Inflammatory macrophage treated with lipopolysaccharide for 4 hours (primary cell): ENCODE measurements at regions not wholly inside any gene's neighbourhood (a gene's known extent, or its start where the extent isn't known, plus 50 kb on each side); places are given as distances from the start of the nearest gene placed in this dataset.
"Not testable (repeated sequence)": the region's sequence is repeated elsewhere in the genome, so short reads cannot be mapped to it uniquely, and the experiment has no call there.

Source experiments
- DNase-seq: peaks from one replicate; pipeline ENCODE4 v3.0.0-alpha.2; 2020

- no peak for DNase-seq
Measured at GRCh38 chr1:38658883-38659282, 200.7 kb downstream of the RRAGC start.

DNA sequence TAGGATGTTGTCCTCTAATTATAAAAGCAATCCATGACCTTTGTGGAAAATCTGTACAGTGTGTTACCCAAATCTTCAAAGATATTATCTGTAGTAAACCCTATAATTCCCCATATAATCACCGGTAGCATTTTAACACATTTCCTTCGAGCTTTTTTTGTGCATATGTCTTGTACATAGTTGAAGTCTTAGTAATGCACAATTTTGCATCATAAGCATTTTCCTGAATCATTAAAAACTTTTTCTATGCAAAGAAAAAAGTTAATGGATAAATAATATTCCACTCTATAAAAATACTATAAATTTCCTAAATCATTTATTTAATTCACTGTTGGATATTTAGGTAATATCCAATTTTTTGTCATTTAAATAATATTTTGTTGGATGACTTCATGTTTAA is 201.7 kb downstream of the RRAGC start:
- DNase-seq = no peak

- no peak for DNase-seq
Measured at GRCh38 chr1:38657207-38657840, 202.2 kb downstream of the RRAGC start.

DNA sequence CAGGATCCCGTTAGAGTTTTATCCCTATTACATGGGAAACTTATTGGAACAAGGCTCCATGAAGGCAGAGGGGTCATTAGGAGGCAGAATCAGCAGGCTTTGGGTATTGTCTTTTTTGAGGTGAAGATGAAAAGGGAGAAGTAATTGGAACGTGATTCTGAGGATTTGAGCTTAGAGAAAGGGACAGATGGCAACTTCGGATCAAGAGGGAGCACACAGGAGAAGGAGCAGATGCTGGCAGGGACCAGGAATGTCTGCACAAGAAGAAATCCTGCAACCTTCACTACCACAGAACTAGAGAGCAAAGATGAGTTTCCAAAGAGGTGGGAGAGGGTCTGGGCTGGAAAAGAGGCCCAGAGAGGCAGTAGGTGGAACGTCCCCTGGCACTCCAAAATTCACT is 202.8 kb downstream of the RRAGC start:
- no peak for DNase-seq

GRCh38 chr1:38652217-38652616 is 207.4 kb downstream of the RRAGC start:
- no peak for DNase-seq

DNA sequence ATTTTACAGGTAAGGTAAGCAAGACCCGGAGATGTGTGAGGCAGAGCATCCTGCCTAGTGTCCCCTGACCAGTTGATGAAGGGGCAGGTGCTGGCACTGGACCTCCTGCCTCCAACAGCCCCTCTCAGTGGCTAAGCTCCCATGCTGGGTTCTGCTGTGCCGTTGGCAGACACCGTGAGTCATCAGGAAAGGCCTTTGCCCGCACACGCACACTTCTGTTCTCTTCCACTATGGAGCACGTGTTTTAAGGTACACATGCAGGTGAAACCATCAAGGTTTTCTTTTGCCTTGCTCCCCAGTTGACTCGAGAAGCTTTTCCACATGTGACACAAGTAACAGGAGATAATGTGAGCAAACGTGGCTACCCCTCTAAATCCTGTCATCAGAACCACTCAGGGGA is 207.9 kb downstream of the RRAGC start:
- no peak for DNase-seq

DNA sequence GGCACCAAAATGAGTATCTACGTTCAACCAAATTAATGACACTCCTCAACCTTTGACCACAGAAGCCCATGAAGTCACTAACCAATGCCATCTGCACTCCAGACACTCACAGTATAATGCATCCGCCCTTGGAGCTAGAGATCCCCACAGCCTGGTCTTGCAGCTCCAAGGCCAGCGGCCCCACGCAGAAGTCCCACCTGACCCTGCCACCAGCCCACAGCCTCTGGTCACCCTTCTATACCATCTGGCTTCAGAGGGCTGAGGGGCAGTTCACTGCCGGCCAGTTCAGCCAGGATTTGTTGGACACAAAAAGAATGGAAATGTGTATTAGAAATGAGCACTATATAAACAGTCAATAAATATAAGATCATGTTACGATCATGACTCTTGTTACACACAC is 211.2 kb downstream of the RRAGC start:
- no peak for DNase-seq

- not testable (repeated sequence) for DNase-seq
Measured at GRCh38 chr1:38647341-38647740, 212.2 kb downstream of the RRAGC start.

- DNase-seq = no peak
Measured at GRCh38 chr1:38644092-38644491, 215.5 kb downstream of the RRAGC start.

- no peak for DNase-seq
Measured at GRCh38 chr1:38641661-38642060, 217.9 kb downstream of the RRAGC start.

DNA sequence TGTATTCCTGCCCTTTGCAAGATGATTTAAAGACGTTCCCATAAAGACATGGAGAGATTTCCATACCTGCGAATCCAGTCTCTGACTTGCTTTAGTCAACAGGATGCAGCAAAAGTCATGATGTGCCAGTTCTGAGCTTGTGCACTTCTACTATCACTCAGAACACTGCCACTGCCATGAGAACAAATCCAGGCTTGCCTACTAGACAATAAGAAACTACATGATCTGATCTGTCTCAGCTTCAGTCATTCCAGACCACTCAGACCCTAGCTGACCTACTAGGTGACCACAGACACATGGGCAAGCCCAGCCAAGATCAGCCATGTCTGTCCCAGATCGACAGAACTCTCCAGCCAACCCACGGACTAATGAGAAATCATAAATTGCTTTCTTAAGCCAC is 219.2 kb downstream of the RRAGC start:
- no peak for DNase-seq

DNA sequence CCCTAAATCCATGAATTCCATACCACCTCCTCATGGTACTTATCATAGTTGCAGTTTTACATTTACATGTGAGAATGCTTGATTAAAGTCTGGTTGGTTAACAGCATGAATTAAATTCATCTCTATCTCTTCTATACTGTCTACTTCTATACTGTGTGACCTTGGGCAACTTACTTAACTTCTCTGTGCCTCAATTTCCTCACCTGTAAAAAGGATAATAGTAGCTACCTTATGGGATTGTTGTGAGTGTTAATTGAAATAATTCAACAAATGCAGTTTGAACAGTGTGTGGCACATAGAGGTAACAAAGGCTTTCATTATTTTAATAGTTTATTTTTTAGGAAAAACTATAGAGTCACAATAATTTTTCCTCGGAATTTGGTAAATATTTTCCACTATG is 231.3 kb downstream of the RRAGC start:
- no peak for DNase-seq

DNA sequence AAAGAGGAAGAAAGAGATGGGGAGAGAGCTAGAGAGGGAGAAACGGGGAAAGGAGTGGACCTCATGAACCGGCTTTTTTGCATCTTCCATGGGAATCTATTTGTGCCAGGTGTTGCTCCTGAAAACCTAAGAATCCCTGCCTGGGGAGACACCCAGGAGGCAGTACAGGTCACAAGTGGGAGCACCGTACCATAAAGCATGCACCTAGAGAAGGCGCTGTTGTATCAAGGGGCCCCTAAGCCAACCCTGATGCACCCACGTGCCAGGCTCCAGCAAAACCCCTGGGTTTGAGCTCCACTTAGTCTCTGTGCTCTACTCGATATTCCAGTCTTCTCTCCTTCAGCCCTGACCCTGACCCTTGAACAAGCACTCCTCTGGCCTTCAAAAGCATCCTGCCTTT is 233.6 kb downstream of the RRAGC start:
- no peak for DNase-seq

DNA sequence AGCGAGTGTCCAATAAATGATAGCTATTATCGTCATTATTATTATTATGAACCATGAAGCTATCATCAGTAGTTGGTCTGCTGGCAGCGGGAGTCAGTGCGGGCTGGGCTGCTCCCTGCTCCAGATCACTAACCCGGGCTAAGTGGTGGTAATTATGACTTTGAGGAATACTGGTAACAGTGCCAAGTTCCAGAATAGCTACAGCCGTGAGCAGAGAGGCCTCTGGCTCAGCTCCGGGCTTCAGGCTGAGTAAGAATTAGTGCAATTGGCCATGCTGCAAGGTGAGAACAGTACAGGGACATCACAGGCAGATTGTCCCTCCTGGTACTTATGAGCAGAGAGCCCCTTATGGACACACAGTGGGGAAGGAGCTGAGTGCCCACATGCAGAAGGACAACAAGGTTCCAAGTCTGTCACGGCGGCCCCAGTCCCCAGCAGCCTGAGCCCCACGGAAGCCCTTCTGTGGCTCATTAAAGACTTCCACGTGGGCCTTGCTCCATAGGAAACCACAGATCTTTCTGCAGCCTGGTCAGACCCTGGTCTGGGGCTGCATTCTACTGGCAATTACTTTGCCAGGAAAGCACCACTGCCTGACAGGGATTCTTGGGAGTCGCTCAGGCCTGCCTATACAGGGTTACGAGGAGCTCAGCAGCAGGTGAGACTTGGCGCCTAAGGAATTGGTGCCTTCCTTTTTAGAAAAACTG is 235.1 kb downstream of the RRAGC start:
- no peak for DNase-seq

GRCh38 chr1:38623529-38623928 is 236.0 kb downstream of the RRAGC start:
- DNase-seq = no peak

- no peak for DNase-seq
Measured at GRCh38 chr1:38622197-38622596, 237.4 kb downstream of the RRAGC start.

DNA sequence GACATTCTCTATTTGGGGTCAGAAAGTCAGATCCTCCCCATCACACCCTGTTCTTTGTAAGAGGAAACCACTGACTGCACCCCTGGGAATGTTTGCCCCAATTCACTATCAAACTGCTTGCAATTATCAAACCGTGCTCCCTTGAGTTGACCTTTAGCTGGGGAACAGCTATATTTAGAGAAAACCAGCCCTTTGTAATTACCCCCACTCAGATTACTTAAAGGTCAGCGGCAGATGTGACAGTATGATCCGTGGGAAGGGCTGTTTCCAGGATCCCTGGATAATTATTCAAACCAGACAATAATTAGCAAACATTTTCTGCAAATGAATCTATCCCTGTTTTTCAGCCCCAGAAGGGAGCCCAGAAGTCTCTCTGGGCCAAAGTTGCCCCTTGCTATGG is 242.7 kb downstream of the RRAGC start:
- no peak for DNase-seq

DNA sequence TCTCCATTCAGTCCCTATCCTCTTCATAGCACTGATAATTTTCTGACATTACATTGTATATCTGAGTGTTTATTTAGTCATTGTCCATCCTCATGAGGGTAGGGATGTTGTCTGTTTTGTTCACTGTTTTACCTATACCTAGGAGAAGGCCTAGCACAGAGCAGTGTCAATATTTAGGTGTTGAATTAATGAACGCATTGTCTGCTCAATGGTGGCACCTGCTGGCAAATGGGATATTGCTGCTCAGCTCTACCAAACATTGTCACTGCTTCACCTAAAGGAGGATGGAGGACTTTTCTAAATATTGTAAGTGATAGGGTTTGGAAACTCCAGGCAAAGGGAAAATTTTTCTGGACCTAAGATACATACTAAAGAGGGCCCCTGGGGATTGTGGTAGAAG is 243.9 kb downstream of the RRAGC start:
- DNase-seq = no peak

DNA sequence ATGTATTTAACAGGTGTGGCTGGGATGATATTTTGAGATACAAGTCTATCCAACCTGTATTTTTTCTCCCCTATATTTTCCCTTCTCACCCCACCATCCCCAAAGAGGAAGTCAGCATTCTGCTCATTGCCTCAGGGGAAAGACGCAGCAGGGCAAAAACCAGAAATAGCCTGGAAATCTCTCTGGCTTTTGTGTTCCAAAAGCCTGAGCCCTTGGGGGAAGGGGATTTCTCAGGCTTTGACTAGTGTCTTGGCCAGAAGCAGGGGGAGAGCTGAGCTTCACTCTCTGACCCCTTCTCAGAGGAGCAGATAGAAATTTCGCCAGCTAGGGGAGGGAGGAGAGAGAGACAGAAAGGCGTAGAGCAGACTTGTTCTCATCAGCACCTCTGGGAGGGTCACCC is 244.7 kb downstream of the RRAGC start:
- no peak for DNase-seq

GRCh38 chr1:38613996-38614395 is 245.6 kb downstream of the RRAGC start:
- no peak for DNase-seq

- no peak for DNase-seq
Measured at GRCh38 chr1:38612951-38613350, 246.6 kb downstream of the RRAGC start.

GRCh38 chr1:38611664-38612211 is 247.8 kb downstream of the RRAGC start:
- DNase-seq = no peak

DNA sequence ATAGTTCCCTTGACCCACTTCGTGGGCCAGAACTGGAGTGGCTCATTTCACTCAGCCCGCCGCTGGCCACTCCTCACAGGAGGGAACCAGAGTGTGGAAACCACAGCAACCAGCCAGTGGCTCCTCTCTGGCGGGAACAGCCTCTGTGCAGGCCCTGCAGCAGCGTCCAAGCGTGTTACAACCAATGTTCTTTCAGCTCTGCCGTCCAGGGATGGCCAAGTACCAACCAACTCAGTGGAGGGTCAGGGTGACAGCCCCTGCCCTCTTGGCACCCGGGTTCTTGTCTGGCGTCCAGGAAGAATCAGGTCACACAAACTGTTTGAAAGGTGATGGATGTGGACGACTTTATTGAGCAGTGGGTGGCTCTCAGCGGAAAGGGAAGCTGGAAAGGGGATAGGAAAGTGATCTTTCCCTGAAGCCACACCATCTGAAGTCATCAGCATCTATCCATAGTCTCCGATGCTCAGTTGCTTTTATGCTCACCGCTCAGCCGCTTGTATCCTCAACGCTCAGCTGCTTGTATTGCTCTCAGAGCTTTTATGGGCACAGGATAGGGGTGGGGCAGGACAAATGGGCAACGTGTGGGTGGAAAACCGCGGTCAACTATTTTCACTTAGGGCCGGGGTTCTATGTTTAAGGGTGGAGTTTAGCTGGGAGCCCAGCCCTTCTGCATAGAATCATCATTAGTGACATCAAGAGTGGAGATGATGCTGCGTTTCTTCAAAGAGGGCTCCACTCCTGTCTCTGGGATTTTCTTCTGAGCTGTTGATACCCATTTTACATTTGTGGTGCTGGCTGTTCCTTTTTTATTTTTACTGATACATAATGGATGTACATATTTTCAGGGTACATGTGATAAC is 250.2 kb downstream of the RRAGC start:
- no peak for DNase-seq
